Thoracic aorta (tissue), 2 donors: ENCODE measurements at regions not wholly inside any gene's neighbourhood (a gene's known extent, or its start where the extent isn't known, plus 50 kb on each side); places are given as distances from the start of the nearest gene placed in this dataset.

Experiments
- ATAC-seq: fragments of 150-250 bp; one replicate; pipeline ENCODE4 v1.8.0; 2017; ENCODE audit warnings: low read depth; ENCODE audit not compliant: insufficient number of reproducible peaks, low FRiP score
- DNase-seq: peaks from one replicate; pipeline ENCODE4 v3.0.0-alpha.2; 2020; ENCODE audit warnings: low spot score
- H3K27ac ChIP-seq, 2 donors: fragments of 200-600 bp; sonication (generic); 1 replicate in 1 of 2; 2 replicates in 1 of 2; pipeline ENCODE4 v1.5.1; 2016; ENCODE audit warnings: mild to moderate bottlenecking in 2 of 2, moderate library complexity in 2 of 2
- H3K27me3 ChIP-seq: fragments of 200-600 bp; sonication (generic); replicated peaks from 2 replicates; pipeline ENCODE4 v1.6.0; 2016; ENCODE audit warnings: mild to moderate bottlenecking; ENCODE audit not compliant: insufficient read depth
- H3K36me3 ChIP-seq: fragments of 200-600 bp; sonication (generic); one replicate; pipeline ENCODE4 v1.5.1; 2016
- H3K4me1 ChIP-seq, 2 donors: fragments of 200-600 bp; sonication (generic); 1 replicate in 1 of 2; 2 replicates in 1 of 2; pipeline versions ENCODE4 v1.5.1 to v1.6.0; 2016; ENCODE audit warnings: low read depth in 2 of 2, mild to moderate bottlenecking in 1 of 2; ENCODE audit not compliant: control insufficient read depth in 1 of 2
- H3K4me3 ChIP-seq: fragments of 200-600 bp; sonication (generic); 2 replicates; pipeline ENCODE4 v1.5.1; 2016; ENCODE audit warnings: mild to moderate bottlenecking
- H3K9me3 ChIP-seq: fragments of 200-600 bp; sonication (generic); 2 replicates; pipeline ENCODE4 v1.5.1; 2016
- CTCF ChIP-seq: fragments of 200-600 bp; sonication (generic); IDR thresholded peaks from one replicate; pipeline ENCODE4 v1.5.1; 2019; ENCODE audit warnings: antibody characterized with exemption

- Histone ChIP-seq H3K27me3 (no peaks in the 10 kb centered on the region), H3K36me3 (no peaks in the 10 kb centered on the region), H3K4me3 (no peak overlapping the region), H3K4me1 (no peaks in the 10 kb centered on the region), H3K9me3 (no peaks in the 10 kb centered on the region), H3K27ac (no peak overlapping the region)
- DNase-seq (no peak), ATAC-seq (no peak)
- TF ChIP-seq CTCF: no peak
Measured at GRCh38 chr1:29820401-29820800, 584.1 kb downstream of the PTPRU start.

GRCh38 chr1:29812408-29813135 is 576.2 kb downstream of the PTPRU start:
- Histone ChIP-seq H3K27ac (no peak overlapping the region), H3K4me1 (no peaks in the 10 kb centered on the region), H3K9me3 (no peaks in the 10 kb centered on the region), H3K27me3 (no peaks in the 10 kb centered on the region), H3K4me3 (no peak overlapping the region), H3K36me3 (no peaks in the 10 kb centered on the region)
- no peak for TF ChIP-seq CTCF
- DNase-seq: no peak
- no peak for ATAC-seq

GRCh38 chr1:29811727-29812407 is 575.5 kb downstream of the PTPRU start:
- Histone ChIP-seq H3K27ac (no peak overlapping the region), H3K9me3 (no peaks in the 10 kb centered on the region), H3K4me3 (no peak overlapping the region), H3K27me3 (no peaks in the 10 kb centered on the region), H3K36me3 (no peaks in the 10 kb centered on the region), H3K4me1 (no peaks in the 10 kb centered on the region)
- TF ChIP-seq CTCF: no peak
- ATAC-seq (no peak), DNase-seq (no peak)

GRCh38 chr1:29811247-29811646 is 574.9 kb downstream of the PTPRU start:
- Histone ChIP-seq H3K4me1 (no peaks in the 10 kb centered on the region), H3K36me3 (no peaks in the 10 kb centered on the region), H3K27me3 (no peaks in the 10 kb centered on the region), H3K27ac (no peak overlapping the region), H3K4me3 (no peak overlapping the region), H3K9me3 (no peaks in the 10 kb centered on the region)
- TF ChIP-seq CTCF: no peak
- ATAC-seq (no peak), DNase-seq (no peak)

GRCh38 chr1:29810121-29811120 is 574.1 kb downstream of the PTPRU start:
- Histone ChIP-seq H3K27me3 (no peaks in the 10 kb centered on the region), H3K36me3 (no peaks in the 10 kb centered on the region), H3K27ac (no peak overlapping the region), H3K4me1 (no peaks in the 10 kb centered on the region), H3K4me3 (no peak overlapping the region), H3K9me3 (no peaks in the 10 kb centered on the region)
- TF ChIP-seq CTCF: no peak
- ATAC-seq (no peak), DNase-seq (no peak)
